AG09309 (cell line): ENCODE measurements at regions not wholly inside any gene's neighbourhood (a gene's known extent, or its start where the extent isn't known, plus 50 kb on each side); places are given as distances from the start of the nearest gene placed in this dataset.
A peak's percentile ranks its signal among the peaks of the same experiment; 100 is the strongest.

Source experiments
- DNase-seq: peaks from one replicate; pipeline ENCODE4 v3.0.0-alpha.2; 2010; ENCODE audit warnings: low read depth
- H3K4me3 ChIP-seq: 2 replicates; pipeline ENCODE4 v1.5.1; 2011; ENCODE audit warnings: mild to moderate bottlenecking, low read depth, low read length, moderate library complexity; ENCODE audit not compliant: control insufficient read depth
- CTCF ChIP-seq: IDR thresholded peaks from 2 replicates; pipeline ENCODE4 v1.5.1; 2011; ENCODE audit warnings: mild to moderate bottlenecking, low read depth, low read length, inconsistent platforms; ENCODE audit not compliant: insufficient read depth, control insufficient read depth; ENCODE audit errors: missing control alignments

- TF ChIP-seq CTCF, result no peak
- DNase-seq, result no peak
Measured at GRCh38 chr10:83605783-83606630, 533.3 kb upstream of the GHITM start.

GRCh38 chr10:83607959-83608745 is 531.2 kb upstream of the GHITM start:
- peak; percentile 10 for DNase-seq
- H3K4me3 ChIP-seq, result no peak overlapping the region
- TF ChIP-seq CTCF, result no peak

More at GRCh38 chr10:83605783-83606630, 533.3 kb upstream of the GHITM start:
- H3K4me3 ChIP-seq, result no peak overlapping the region

GRCh38 chr10:83612050-83612449 is 527.3 kb upstream of the GHITM start:
- no peak for TF ChIP-seq CTCF
- DNase-seq, result peak; percentile 53

GRCh38 chr10:83612746-83613145 is 526.6 kb upstream of the GHITM start:
- no peak for DNase-seq
- TF ChIP-seq CTCF, result no peak
- H3K4me3 ChIP-seq, result no peak overlapping the region

More at GRCh38 chr10:83612050-83612449, 527.3 kb upstream of the GHITM start:
- H3K4me3 ChIP-seq, result no peak overlapping the region

- TF ChIP-seq CTCF, result no peak
- DNase-seq, result no peak
- no peak overlapping the region for H3K4me3 ChIP-seq
Measured at GRCh38 chr10:83617172-83617571, 522.1 kb upstream of the GHITM start.

GRCh38 chr10:83617692-83618545 is 521.4 kb upstream of the GHITM start:
- no peak for TF ChIP-seq CTCF
- DNase-seq, result no peak
- no peak overlapping the region for H3K4me3 ChIP-seq
